Head of caudate nucleus (tissue), 42 donors: ENCODE measurements at regions not wholly inside any gene's neighbourhood (a gene's known extent, or its start where the extent isn't known, plus 50 kb on each side); places are given as distances from the start of the nearest gene placed in this dataset.

Experiments used
- DNase-seq, 42 donors: peaks; one replicate each; pipeline versions ENCODE4 v3.0.0 to v3.0.0-alpha.2; 2020 to 2021; ENCODE audit warnings: mixed read lengths in 7 of 42
- intact Hi-C: fragments of 100-400 bp; cut with DNase I; formaldehyde crosslinking; loops from one replicate; pipeline ENCODE4 v1.15.0; 2022

DNA sequence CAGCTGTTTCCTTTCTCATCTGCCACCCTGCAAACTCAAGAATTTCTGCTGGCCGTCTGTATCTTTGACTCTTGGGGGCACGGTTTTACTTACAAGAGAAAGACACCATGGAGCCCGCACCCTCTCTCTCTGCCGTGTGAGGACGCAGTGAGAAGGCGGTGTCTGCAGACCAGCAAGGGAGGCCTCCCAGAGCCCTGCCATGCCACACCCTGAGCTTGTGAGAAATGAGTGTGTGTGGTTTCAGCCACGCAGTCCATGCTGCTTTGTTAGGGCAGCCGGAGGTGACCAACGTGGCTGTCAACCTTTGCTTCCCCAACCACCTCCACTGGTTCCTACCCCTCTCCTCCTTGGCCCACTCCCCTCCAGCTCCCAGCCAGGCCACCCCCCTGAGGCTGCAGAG, 70.1 kb upstream of the NUP50 start:
- intact Hi-C loops, result no loop called here
- DNase-seq, result no peak

DNA sequence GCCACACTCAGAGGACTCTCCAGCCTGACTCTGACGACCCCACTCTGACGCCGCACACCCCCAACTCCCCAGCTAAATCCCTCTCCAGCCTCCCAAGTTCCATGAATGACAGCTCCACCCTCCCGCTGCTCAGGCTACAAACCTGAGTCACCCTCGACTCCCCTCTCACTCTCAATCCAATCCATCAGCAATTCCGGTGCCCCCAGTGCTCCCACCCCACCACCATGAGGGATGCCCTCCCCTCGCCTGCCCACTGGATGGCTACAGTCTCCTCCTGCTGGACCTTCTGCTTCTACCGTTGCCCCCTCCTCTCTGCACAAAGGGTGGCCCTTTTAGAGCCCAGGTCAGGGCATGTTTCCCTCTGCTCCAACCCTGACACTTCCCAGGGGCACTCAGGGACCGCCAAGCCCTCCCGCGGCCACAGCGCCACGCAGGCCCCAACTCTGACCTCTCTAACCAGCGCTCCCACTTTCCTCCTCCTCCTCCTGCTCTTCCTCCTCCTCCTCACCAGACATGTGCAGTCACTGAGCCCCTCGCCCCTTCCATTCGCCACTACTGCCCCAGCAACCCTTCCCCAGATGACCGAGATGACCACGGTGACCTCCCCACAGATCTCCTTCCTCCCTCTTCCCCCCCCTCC, 69.5 kb upstream of the NUP50 start:
- no peak for DNase-seq
- intact Hi-C loops, result no loop called here

DNA sequence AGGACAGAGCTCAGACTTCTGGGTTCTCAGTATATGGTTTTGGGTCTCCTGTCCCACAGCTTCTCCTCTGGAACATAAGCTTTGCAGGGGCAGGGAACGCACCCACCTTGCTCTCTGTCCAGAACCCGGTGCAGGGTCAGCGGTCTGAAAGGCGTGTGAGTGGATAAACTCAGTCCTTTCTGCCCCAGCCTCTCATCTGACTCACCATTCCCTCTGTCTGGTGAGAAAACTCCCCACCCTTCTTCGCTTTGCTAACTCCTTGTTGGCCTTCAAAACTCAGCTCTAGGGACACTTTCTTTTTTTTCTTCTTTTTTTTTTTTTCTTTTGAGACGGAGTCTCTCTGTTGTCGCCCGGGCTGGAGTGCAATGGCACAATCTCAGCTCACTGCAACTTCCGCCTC, 68.9 kb upstream of the NUP50 start:
- no peak for DNase-seq
- intact Hi-C loops, result loop anchor here (5.0 kb wide), 1 partner anchor 118 kb away; no protein-coding TSS in a partner anchor

DNA sequence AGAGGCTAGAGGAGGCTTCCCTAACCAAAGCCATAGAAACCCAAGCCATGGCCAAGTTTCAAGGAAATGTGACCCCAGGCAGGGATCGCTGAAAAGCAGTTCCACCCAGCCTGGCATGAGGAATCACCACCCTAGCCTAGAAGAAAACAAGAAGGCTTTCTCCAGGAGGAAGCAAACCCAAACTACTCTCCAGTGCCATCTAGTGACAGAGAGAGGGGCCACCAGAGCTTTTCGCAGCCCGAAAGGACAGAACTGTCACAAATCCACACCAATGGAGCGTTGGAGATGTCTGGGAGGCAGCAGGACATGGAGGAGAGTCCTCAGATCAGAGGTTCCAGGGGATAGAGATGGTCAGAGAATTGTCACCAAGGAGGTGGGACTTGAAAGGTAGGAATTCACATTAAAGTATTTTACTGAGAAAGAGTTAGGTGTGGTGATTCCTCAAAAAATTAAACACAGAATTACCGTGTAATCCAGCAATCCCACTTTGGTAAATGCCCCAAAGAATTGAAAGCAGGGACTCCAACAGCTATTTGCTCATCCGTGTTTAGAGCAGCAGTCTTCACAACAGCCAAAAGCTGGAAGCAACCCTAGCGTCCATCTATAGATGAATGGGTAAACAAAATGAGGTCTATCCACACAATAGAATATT, 67.3 kb upstream of the NUP50 start:
- DNase-seq, result peak; percentile 41 to 87 (median 72)
- intact Hi-C loops, result loop anchor here (5.0 kb wide), 1 partner anchor 119 kb away; no protein-coding TSS in a partner anchor

DNA sequence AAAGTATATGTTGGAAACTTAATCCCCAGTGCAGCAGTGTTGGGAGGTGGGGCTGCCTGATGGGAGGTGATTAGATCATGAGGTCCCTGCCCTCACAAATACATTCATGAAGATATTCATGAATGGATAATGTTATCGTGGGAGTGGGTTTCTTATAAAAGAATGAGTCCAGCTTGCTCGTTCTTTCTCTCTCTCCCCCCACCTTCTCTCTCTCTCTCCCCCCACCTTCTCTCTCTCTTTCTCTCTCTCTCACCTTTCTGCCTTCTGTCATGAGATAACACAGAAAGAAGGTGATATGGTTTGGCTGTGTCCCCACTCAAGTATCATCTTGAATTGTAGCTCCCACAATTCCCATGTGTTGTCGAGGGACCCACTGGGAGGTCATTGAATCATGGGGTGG, 66.7 kb upstream of the NUP50 start:
- intact Hi-C loops, result loop anchor here (5.0 kb wide), 1 partner anchor 120 kb away; no protein-coding TSS in a partner anchor

DNA sequence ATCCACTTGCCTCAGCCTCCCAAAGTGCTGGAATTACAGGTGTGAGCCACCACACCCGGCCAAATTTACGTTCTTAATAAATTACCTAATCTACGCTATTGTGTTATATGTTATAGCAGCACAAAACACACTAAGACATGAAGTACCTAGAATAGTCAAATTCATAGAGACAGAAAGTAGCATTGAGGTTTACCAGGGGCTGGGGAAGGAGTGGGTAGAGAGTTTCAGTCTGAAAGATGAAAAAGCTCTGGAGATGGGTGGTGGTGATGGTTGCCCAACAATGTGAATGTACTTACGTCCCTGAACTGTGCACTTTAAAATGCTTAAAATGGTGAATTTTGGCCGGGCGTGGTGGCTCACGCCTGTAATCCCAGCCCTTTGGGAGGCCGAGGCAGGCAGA, 65.7 kb upstream of the NUP50 start:
- no peak for DNase-seq
- intact Hi-C loops, result loop anchor here (5.0 kb wide), 1 partner anchor 121 kb away; no protein-coding TSS in a partner anchor

More for the DNA sequence above, 66.7 kb upstream of the NUP50 start:
- no peak for DNase-seq

DNA sequence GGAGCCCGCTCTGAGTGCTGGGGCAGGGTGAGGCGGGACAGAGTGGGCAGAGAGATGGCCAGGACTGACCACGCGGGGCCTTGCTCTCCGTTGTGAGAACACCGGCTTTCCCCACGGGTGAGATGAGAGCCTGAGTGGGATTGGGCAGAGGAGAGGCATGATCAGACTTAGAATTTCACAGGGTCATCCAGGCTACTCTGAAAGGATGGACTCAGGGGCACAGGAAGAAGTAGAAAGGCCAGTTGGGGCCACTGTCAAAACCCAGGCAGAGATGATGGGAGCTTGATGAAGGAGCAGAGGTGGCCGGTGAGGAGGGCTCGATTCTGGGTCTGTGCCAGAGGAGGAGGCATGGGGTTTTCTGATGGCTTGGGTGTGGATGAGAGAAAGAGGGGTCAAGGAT, 63.8 kb upstream of the NUP50 start:
- intact Hi-C loops, result loop anchor here (5.0 to 10.0 kb wide), 2 partner anchors 123 to 145 kb away; partner anchors contain the start of gene KIAA0930

DNA sequence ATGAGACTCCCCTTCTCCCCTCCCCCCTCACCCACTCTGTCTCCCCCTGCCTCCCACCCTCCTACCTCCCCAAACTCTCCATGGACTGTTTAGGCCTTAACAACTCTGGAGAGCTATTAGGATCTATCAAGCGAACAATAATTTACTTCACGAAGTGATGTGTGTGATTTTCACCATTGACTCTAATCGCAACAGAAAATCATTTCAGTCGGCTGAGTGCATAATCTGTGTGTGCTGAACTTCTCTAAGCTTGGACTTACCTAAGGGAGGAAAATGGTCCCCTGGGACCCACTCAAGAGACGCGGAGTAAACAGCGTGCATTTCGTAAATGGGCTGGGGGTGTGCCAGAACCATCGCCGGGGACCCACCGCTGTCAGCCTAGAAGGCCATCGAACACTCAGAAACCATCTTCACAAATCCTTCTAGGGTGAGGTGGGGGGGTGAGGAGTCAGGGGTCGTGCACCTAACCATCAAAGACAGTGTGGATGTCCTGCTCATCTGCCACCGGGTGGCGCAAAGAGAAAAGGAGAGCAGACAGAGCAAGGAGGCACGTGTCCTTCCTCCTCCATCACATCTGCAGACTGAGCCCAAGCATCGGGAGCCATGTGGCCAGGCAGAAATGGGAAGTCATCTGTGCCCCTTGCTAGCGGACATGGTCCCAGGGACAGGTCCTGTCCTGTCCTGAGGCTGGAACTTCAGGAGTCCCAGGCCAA, 62.1 kb upstream of the NUP50 start:
- peak in 39 of 42 donors; percentile 19 to 85 (median 60) for DNase-seq
- intact Hi-C loops, result loop anchor here (10.0 kb wide), 1 partner anchor 143 kb away; the partner anchor contains the start of gene KIAA0930

More for the DNA sequence above, 63.8 kb upstream of the NUP50 start:
- DNase-seq, result no peak

DNA sequence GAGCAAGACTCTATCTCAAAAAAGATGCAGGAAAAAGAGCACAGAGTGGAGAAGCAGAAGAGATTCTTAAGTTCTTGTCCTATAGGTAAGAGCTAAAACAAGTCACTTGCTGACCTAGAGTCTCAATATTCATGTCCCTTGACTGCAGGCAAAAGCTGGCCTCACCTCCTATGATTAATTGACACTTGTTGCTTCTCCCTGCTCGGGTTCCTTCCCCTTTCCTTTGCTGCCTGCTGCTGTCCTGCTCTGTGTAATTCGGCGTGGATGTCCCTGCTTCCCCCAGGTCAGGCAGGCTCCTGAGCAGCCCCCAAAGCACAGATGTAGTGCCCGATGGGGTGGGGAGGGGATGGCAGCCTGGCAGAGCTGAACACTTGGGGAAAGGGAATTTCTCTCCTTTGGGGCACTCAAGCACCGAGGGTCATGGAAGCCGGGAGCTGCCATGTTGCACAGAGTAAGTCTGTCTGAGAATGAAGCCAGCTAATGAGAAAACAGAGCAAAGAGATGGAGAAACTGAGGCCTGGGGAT, 60.8 kb upstream of the NUP50 start:
- intact Hi-C loops, result loop anchor here (10.0 kb wide), 1 partner anchor 142 kb away; the partner anchor contains the start of gene KIAA0930
- no peak for DNase-seq

DNA sequence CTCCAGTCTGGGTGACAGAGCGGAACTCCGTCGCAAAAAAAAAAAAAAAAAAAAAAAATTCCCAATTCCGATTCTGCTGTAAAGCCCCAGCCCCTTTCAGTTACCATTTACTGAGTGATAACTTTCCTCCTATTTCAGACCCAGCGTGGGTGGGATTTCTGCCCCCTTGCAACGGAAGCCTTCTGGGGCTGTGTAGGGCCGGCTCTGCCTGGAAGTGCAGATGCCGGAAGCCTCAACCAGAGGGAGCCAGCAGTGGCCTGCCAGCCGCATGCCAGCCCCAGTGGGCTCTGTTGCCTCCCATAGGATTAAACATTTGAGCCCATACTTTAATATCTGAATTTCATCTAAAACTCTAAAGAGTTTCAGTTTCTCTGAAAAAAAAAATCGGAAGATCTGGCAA, 60.0 kb upstream of the NUP50 start:
- DNase-seq, result no peak
- intact Hi-C loops, result loop anchor here (10.0 kb wide), 1 partner anchor 141 kb away; the partner anchor contains the start of gene KIAA0930

DNA sequence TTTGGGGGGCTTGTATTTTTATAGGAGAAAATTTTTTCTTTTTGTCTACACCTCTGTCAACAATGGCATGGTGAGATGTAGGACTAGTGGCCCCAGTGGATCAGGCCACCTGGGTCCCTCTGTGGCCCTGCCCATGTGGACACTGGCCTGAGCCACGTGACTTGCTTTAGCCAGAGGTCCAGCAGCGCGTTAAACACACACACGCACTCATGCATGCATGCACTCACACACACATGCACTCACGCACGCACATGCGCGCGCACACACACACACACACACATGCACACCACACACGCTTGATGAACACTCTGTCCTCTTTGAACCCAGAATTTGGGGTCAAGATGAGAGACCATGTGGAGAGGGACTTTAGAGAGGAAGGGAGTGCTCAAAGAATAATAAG, 59.4 kb upstream of the NUP50 start:
- no peak for DNase-seq
- intact Hi-C loops, result loop anchor here (10.0 kb wide), 1 partner anchor 140 kb away; the partner anchor contains the start of gene KIAA0930

DNA sequence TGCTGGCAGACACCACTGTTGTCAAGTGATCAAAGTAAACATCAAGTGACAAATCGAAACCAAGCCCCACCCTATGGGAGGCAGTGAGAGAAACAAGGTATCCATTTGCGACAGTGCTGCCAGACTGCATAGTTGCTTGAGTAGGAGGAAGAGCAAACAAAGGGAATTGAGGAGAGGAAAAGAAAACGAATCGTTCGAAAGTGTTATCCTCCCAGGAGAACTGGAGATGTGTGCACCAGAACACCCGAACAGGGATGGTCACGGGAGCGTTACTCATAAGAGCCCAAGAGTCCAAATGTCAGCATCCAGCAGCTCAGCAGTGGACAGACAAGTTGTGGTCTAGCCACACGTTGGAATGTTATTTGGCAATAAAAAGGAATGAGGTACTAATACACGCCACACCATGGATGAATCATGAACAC, 58.4 kb upstream of the NUP50 start:
- intact Hi-C loops, result loop anchor here (10.0 kb wide), 1 partner anchor 140 kb away; the partner anchor contains the start of gene KIAA0930
- DNase-seq, result no peak

DNA sequence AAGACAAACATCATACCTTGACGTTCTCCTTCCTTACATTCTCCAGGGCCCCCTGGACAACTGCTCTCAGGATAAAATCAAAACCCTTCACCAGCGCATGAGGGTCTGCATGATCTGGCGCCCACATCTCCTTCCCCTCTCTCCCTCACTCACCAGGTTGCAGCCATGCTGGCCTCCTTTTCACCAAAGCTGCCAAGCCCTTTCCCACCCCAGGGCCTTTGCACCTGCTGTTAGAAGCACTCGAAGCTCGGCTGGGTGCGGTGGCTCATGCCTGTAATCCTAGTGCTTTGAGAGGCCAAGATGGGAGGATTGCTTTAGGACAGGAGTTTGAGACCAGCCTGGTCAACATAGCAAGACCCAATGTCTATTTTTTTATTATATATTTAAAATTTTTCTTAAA, 56.1 kb upstream of the NUP50 start:
- intact Hi-C loops, result loop anchor here (10.0 kb wide), 1 partner anchor 137 kb away; the partner anchor contains the start of gene KIAA0930
- no peak for DNase-seq

DNA sequence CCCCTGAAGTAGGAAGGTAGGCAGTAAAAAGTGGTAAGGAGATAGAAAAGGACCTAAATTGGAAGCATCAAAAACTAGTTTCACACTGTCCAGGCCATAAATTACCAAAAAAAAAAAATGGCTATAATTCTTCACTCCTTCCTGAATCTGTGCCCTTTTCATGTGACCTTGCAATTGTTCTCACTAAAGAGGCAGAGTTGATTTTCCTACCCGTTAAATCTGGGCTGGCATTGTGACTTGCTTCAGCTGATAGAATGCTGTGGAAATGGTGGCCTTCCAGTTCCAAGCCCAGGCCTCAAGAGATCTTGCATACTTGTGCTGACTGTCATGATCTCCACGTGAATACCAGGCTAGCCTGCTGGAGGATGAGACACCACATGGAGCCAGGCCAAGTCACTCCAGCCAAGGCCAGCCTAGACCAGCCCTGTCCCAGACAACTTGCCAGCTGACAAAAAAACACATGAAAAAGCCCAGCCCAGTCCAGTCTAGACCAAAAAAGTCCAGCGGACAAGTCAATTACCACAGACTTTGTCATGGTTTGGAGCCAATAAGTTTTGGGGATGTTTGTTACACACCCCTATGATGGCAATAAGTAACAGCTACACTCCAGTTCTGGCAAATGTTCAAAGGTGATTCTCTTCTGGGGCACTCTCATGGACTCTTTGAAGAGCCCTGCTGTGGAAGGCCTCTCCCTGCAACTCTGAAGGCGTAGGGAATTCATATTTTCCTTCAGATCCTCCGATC, 51.4 kb upstream of the NUP50 start:
- intact Hi-C loops, result no loop called here
- DNase-seq, result no peak
